ENCODE measurements at regions not wholly inside any gene's neighbourhood (a gene's known extent, or its start where the extent isn't known, plus 50 kb on each side); places are given as distances from the start of the nearest gene placed in this dataset.
"Not testable (repeated sequence)": the region's sequence is repeated elsewhere in the genome, so short reads cannot be mapped to it uniquely, and the experiment has no call there.

DNA sequence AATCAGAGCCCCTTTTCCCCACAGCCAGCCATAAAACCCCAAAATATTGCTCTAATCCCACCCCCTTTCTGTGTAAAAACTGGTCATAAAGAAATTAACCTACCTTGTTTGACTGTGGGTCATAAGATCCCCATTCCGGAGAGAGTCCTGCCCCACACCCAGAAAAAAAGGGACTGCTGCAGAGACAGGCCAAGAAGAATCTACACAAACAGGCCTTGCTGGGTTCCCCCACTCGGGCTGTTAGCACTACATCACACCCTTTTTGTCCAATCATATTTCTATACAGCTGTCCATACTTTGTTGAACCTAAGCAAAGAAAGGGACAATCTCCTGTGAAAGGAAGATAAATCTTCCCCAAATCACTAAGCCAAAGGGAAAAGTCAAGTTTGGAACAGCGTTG is 84.4 kb upstream of the MFGE8 start:
- no peak for DNase-seq

DNA sequence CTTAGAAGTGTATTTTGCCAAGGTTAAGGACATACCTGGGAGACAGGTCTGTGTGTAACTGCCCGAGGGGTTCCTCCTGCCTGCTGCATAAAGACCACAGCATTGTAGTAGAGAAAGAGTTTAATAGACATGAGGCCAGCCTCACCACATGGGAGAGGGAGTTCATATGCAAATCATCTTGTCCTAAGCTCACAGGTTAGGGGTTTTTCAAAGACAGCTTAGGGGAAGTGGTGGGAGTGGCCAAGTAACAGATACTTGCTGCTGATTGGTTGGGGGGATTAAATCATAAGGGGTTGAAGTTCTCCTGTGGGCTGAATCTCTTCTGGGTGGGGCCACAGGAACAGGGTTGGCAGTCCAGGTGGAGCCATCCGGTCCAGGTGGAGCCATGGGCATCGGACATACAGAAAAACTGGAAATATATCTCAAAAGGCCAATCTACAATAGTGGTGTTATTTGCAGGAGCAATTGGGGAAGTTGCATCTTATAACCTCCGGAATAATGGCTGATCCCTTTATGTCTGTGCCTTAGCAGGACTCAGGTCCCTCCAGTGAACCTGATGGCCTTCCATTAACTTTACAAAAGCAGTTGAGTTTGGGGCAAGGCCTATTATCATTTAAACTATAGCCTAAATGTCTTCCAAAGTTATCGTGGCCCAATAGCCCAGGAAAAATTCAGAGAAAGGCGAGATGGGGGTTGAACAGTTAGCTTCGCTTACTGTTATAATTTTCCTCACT is 86.0 kb upstream of the MFGE8 start:
- no peak for DNase-seq

GRCh38 chr15:89001708-89002275 is 86.5 kb upstream of the ABHD2 start:
- not testable (repeated sequence) for DNase-seq

GRCh38 chr15:89002281-89002761 is 85.9 kb upstream of the ABHD2 start:
- no peak for DNase-seq

DNA sequence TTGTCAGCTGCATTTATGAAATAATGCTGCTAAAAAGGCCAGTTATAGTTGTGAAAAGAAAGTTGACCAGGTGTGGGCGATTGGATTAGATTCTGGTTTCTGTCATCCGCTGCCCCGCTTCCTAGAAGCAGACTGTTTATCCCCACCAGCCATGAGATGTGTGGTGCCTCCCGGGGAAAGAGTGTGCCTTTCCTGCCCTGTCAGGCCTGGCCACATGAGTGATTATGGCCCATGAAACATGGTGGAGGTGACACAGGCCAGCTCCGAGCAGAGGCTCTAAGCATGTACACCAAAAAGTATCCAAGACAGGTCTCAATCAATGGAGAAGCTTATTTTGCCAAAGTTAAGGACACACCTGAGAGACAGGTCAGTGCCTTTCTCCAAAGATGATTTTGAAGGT is 85.4 kb upstream of the ABHD2 start:
- DNase-seq = no peak

DNA sequence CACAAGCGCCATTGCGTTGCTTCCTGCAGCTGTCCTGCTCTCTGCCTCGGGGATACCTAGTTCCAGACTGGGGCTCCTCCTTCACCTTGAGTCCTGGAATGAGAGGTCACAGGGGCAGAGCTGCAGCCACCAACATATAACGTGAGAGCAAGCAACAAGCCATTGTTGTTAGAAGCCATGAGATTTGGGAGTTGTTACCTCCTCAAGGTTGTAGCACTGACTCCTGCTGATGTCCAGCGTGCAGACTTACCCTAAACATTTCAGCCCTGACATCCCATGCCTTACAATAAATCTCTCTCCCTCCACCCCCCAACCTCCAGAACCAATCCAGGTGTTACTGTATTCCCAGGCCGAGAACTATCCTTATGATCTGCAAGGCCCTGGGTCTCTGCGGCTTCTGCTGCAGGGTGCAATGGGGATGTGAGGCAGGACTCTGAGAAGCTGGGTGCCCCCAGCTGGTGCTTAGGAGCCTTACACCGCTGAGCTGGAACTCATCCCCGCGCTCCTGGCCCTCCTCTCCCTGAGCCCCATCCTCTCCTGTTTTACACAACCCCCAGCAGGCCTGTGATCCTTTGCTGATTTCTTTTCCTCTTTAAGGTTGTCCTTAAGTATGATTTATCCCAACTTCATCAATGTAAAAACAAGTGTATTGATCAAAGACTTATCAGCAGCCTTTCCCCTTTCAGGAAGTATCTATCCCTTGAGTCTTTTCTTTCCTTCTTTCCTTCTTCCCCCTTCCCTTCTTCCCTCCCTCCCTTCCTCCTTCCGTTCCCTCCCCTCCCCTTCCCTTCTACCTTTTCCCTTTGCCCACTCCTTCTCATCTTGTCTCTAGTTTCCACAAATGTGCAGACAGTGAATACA is 84.2 kb upstream of the ABHD2 start:
- DNase-seq = no peak

GRCh38 chr15:89004726-89005030 is 83.6 kb upstream of the ABHD2 start:
- DNase-seq = no peak

GRCh38 chr15:89007527-89007926 is 80.7 kb upstream of the ABHD2 start:
- not testable (repeated sequence) for DNase-seq

DNA sequence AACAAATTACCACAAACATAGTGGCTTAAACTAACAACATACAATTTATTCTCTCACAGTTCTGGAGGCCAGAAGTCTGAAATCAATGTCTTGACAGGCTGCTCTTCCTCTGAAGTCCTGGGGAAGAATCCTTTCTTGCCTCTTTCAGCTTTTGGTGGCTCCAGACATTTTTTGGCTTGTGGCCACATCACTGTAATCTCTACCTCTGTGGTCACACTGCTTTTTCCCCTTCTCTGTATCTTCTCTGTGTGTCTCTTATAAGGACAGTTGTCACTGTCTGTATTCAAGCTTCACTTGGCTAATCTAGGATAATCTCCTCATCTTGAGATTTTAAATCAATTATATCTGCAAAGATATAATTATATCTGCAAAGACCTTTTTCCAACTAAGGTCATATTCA is 80.3 kb upstream of the ABHD2 start:
- no peak for DNase-seq

DNA sequence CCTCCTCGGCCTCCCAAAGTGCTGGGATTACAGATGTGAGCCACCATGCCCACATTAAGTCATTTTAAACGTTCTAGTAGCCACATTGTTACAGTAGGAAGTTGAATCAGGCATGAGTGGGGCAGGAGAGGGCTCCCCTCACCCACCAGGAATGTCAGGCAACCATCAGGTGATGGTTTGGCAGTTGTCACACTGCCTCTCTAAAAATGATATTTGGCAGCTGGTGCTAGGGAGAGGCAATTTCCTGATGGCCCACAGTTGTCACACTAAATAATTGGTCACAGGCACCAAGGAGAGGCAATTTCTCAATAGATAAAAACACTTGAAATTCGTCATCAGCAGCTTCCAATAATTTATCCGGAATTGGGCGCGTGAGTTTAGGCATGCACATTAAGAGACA is 79.2 kb upstream of the ABHD2 start:
- DNase-seq = no peak

GRCh38 chr15:89015412-89016097 is 72.7 kb upstream of the ABHD2 start:
- no peak for DNase-seq

- no peak for DNase-seq
Observed at GRCh38 chr15:89016549-89017041, 71.7 kb upstream of the ABHD2 start.

GRCh38 chr15:89017370-89018066 is 70.7 kb upstream of the ABHD2 start:
- peak; percentile 95 for DNase-seq

GRCh38 chr15:89018207-89018606 is 70.0 kb upstream of the ABHD2 start:
- DNase-seq = no peak

- no peak for DNase-seq
Observed at GRCh38 chr15:89019436-89019835, 68.8 kb upstream of the ABHD2 start.

DNA sequence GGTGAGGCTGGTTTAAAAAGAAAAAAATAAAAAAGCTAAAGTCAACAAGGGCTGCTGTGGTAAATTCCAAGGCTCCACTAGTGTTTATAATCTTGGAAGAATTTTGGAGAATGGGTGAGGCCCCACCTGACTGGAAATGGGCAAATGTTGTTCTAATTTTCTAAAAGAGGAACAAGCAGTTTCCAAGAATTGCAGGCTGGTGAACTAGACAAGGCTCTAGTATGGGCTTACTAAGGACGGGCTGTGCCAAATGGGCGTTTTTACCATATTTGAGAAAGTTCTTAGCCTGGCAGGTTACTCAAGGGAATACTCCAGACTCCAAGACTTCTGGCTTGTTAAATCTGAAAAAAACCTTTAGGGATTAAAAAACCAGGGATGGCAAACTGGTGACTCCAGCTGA is 67.0 kb upstream of the ABHD2 start:
- no peak for DNase-seq

DNA sequence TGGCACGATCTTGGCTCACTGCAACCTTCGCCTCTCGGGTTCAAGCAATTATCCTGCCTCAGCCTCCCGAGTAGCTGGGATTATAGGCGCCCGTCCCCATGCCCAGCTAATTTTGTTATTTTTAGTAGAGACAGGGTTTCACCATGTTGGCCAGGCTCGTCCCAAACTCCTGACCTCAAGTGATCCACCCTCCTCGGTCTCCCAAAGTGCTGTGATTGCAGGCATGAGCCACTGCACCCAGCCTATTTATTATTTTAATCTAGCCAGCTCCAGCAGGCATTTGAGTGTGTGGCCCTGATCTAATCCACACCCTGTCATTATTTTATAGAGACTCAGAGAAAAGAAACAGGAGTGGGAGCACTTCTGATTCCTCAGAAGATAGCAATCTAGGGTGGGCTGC is 66.4 kb upstream of the ABHD2 start:
- DNase-seq = peak; percentile 13

GRCh38 chr15:89023311-89023961 is 64.8 kb upstream of the ABHD2 start:
- DNase-seq = peak; percentile 39

DNA sequence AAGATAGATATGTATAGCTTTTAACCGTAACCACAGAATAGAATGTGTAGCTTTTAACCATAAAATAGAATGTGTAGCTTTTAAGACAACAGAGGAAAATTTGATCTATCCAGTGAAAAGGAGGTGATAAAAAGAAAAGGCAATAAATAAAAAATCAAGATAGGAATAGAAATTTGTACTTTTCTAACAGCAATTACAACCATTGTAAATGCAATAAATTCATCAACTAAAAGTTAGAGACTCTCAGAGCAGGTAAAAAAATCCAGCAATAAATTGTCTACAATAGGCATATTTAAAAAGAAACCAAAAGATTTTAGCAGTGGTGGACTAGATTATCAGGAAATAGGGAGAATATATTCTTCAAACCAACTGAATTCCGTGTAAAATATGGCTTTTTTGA is 63.8 kb upstream of the ABHD2 start:
- no peak for DNase-seq

DNA sequence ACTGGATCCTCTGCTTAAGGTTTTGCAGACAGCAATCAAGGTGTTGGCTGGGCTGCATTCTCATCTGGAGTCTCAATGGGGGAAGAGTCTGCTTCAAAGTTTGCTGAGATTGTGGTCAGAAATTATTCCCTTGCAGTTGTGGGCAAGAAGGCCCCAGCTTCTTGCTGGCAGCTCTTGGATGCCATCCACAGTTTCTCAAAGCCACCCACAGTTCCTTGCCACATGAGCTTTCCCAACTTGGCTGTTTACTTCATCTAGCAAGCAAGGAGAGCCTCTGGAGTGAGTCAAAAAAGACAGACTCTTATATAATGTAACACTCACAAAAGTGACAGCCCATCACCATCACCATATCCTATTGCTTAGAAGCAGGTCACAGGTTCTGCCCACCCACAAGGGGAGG is 62.1 kb upstream of the ABHD2 start:
- no peak for DNase-seq

DNA sequence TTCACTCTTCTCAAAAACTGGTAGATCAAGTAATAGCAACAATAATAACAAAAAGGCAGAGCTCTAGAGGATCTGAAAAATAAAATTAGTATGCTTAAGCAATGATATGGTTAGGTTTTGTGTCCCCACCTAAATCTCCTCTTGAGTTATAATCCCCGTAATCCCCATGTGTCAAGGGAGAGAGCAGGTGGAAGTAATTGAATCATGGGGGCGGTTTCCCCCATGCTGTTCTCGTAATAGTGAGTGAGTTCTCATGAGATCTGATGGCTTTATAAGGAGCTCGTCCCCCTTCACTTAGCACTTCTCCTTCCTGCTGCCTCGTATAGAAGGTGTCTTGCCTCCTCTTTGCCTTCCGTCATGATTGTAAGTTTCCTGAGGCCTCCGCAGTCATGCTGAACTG is 60.2 kb upstream of the ABHD2 start:
- DNase-seq = peak; percentile 1

- DNase-seq = no peak
Observed at GRCh38 chr15:89030311-89030710, 57.9 kb upstream of the ABHD2 start.

All from activated CD8-positive, alpha-beta memory T cell treated with anti-CD3 and anti-CD28 coated beads, Interleukin-2, amount 50 U/mL, for 48 hours (primary cell).